Tibial artery (tissue), 4 donors: ENCODE measurements at regions not wholly inside any gene's neighbourhood (a gene's known extent, or its start where the extent isn't known, plus 50 kb on each side); places are given as distances from the start of the nearest gene placed in this dataset.

Source experiments
- DNase-seq, 2 donors: peaks; one replicate each; pipeline ENCODE4 v3.0.0-alpha.2; 2019
- H3K27ac ChIP-seq, 2 donors: fragments of 200-600 bp; sonication (generic) in 1 of 2; 1 replicate in 1 of 2; 2 replicates in 1 of 2; pipeline ENCODE4 v1.5.1; 2018 to 2019; ENCODE audit warnings: mild to moderate bottlenecking in 1 of 2
- H3K27me3 ChIP-seq, 2 donors: fragments of 200-600 bp; sonication (generic) in 1 of 2; one replicate each; pipeline versions ENCODE4 v1.5.1 to v1.6.0; 2016 to 2019
- H3K36me3 ChIP-seq, 3 donors: fragments of 200-600 bp; sonication (generic) in 2 of 3; one replicate each; pipeline ENCODE4 v1.5.1; 2016 to 2019; ENCODE audit warnings: mild to moderate bottlenecking in 2 of 3
- H3K4me1 ChIP-seq, 4 donors: fragments of 200-600 bp; sonication (generic) in 2 of 4; 1 replicate in 3 of 4; 2 replicates in 1 of 4; pipeline ENCODE4 v1.5.1; 2016 to 2019
- H3K4me3 ChIP-seq, 2 donors: fragments of 200-600 bp; sonication (generic) in 1 of 2; 1 replicate in 1 of 2; 2 replicates in 1 of 2; pipeline ENCODE4 v1.5.1; 2018 to 2019; ENCODE audit warnings: mild to moderate bottlenecking in 2 of 2
- H3K9me3 ChIP-seq, 3 donors: fragments of 200-600 bp; sonication (generic) in 1 of 3; one replicate each; pipeline ENCODE4 v1.5.1; 2016 to 2019
- intact Hi-C: fragments of 100-400 bp; cut with DNase I; formaldehyde crosslinking; loops from one replicate; pipeline ENCODE4 v1.15.0; 2023; ENCODE audit warnings: low total_unique reads
- TF ChIP-seq, protein P1 (sequence below), 2 experiments: fragments of 200-600 bp in 1 of 2; fragments of 450-650 bp in 1 of 2; IDR thresholded peaks; one replicate each; pipeline ENCODE4 v1.5.1; 2017 to 2019; ENCODE audit warnings: antibody characterized with exemption in 2 of 2, mild to moderate bottlenecking in 1 of 2, moderate library complexity in 1 of 2

- no peaks in the 10 kb centered on the region for H3K9me3 ChIP-seq
- intact Hi-C loops, result no loop called here
- no peaks in the 10 kb centered on the region for H3K4me1 ChIP-seq
- H3K4me3 ChIP-seq, result no peak overlapping the region
- TF ChIP-seq, protein P1, sequence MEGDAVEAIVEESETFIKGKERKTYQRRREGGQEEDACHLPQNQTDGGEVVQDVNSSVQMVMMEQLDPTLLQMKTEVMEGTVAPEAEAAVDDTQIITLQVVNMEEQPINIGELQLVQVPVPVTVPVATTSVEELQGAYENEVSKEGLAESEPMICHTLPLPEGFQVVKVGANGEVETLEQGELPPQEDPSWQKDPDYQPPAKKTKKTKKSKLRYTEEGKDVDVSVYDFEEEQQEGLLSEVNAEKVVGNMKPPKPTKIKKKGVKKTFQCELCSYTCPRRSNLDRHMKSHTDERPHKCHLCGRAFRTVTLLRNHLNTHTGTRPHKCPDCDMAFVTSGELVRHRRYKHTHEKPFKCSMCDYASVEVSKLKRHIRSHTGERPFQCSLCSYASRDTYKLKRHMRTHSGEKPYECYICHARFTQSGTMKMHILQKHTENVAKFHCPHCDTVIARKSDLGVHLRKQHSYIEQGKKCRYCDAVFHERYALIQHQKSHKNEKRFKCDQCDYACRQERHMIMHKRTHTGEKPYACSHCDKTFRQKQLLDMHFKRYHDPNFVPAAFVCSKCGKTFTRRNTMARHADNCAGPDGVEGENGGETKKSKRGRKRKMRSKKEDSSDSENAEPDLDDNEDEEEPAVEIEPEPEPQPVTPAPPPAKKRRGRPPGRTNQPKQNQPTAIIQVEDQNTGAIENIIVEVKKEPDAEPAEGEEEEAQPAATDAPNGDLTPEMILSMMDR (IDR thresholded peaks at IDR 0.05), result no peak
- no peak for DNase-seq
- no peaks in the 10 kb centered on the region for H3K36me3 ChIP-seq
- H3K27ac ChIP-seq, result no peak overlapping the region
- H3K27me3 ChIP-seq, result no peaks in the 10 kb centered on the region
Measured at GRCh38 chr14:84864548-84865271, 665.2 kb upstream of the FLRT2 start.

GRCh38 chr14:84871734-84872133 lies 658.2 kb upstream of the FLRT2 start:
- no peak overlapping the region for H3K27ac ChIP-seq
- TF ChIP-seq, protein P1 (IDR thresholded peaks at IDR 0.05), result no peak
- intact Hi-C loops, result no loop called here

GRCh38 chr14:84874436-84874835 lies 655.5 kb upstream of the FLRT2 start:
- Histone ChIP-seq H3K4me1 (no peaks in the 10 kb centered on the region), H3K27me3 (no peaks in the 10 kb centered on the region), H3K4me3 (no peak overlapping the region), H3K9me3 (no peaks in the 10 kb centered on the region), H3K36me3 (no peaks in the 10 kb centered on the region), H3K27ac (no peak overlapping the region)
- no peak for DNase-seq
- TF ChIP-seq, protein P1 (IDR thresholded peaks at IDR 0.05), result no peak
- intact Hi-C loops, result no loop called here

More at GRCh38 chr14:84871734-84872133, 658.2 kb upstream of the FLRT2 start:
- H3K9me3 ChIP-seq, result no peaks in the 10 kb centered on the region
- DNase-seq, result no peak
- H3K4me1 ChIP-seq, result no peaks in the 10 kb centered on the region
- H3K27me3 ChIP-seq, result no peaks in the 10 kb centered on the region
- no peaks in the 10 kb centered on the region for H3K36me3 ChIP-seq
- no peak overlapping the region for H3K4me3 ChIP-seq

DNA sequence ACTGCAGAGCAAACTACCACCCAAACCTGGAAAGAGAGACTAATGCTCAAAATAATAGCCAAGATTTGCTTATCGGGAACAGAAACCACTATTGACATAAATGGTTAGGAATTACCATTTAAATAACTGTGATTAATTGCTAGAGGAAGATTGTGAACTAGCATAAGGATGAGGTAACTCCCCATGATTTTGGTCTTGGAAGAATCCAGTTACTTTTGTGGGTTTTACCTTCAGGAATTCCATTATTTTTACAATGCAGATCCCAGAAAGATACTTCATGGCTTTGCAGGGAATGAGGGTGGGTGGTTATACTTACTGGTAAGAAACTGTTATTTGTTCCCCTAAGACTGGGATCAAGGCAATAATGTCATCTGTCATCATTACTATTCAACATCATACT lies 652.9 kb upstream of the FLRT2 start:
- no peak for DNase-seq
- Histone ChIP-seq H3K27me3 (no peaks in the 10 kb centered on the region), H3K27ac (no peak overlapping the region), H3K4me3 (no peak overlapping the region), H3K36me3 (no peaks in the 10 kb centered on the region), H3K4me1 (no peaks in the 10 kb centered on the region), H3K9me3 (no peaks in the 10 kb centered on the region)
- TF ChIP-seq, protein P1 (IDR thresholded peaks at IDR 0.05), result no peak
- intact Hi-C loops, result no loop called here

DNA sequence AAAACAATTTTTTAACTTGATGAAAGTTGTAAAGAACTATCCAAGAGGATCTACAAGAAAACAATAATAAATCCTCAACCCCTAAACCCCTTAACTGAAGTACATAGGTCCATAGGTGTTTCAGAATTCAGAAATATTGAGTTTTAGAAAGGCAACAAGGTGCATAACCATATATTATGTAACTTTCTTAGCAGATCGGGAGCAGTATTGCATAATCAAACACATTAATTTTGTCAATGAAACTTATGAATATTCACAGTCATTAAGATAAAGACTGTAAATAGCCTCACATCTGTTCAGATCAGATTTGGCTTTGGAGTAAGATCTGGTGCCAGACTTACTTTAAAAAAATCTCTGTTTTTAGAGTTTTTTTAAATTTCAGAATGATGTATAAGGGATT lies 647.1 kb upstream of the FLRT2 start:
- DNase-seq, result no peak

More for the DNA sequence above, 647.1 kb upstream of the FLRT2 start:
- Histone ChIP-seq H3K27me3 (no peaks in the 10 kb centered on the region), H3K36me3 (no peaks in the 10 kb centered on the region), H3K9me3 (no peaks in the 10 kb centered on the region), H3K4me3 (no peak overlapping the region), H3K27ac (no peak overlapping the region), H3K4me1 (no peaks in the 10 kb centered on the region)
- TF ChIP-seq, protein P1 (IDR thresholded peaks at IDR 0.05), result no peak
- intact Hi-C loops, result no loop called here
